ENCODE measurements at regions not wholly inside any gene's neighbourhood (a gene's known extent, or its start where the extent isn't known, plus 50 kb on each side); places are given as distances from the start of the nearest gene placed in this dataset.

GRCh38 chr2:155169317-155169716 is 470.8 kb downstream of the KCNJ3 start:
- CTCF ChIA-PET (ENCODE audit: low intra/inter-chr PET ratio), result interaction anchor here (0.6 kb wide), 1 partner anchor 105 kb away, joined by 3 read pairs; no protein-coding TSS in a partner anchor
- Histone ChIP-seq H3K27ac (ENCODE audit: extremely low read depth, low read depth, low read length) (no peak overlapping the region), H2AFZ (ENCODE audit: low read depth, low read length) (no peak overlapping the region), H3K4me3 (no peak overlapping the region), H4K20me1 (replicated peaks; ENCODE audit: control insufficient read depth, insufficient read depth, low read length) (no peaks in the 10 kb centered on the region), H3K9ac (ENCODE audit: insufficient read depth in 1 of 2, low read depth in 2 of 2, low read length in 2 of 2) (no peak overlapping the region), H3K9me1 (ENCODE audit: control insufficient read depth, insufficient read depth, low read length) (no peaks in the 10 kb centered on the region), H3K27me3 (ENCODE audit: control insufficient read depth in 2 of 2, insufficient read depth in 2 of 2, low read length in 2 of 2) (no peaks in the 10 kb centered on the region), H3K79me2 (ENCODE audit: control insufficient read depth, insufficient read depth, low read length) (no peaks in the 10 kb centered on the region), H3K9me3 (replicated peaks; ENCODE audit: control insufficient read depth, insufficient read depth, low read depth, low read length) (no peaks in the 10 kb centered on the region; the same call in 1 of the 2 replicates), H3K4me2 (ENCODE audit: insufficient read depth, low read length) (no peak overlapping the region), H3K4me1 (replicated peaks in 1 of 2; ENCODE audit: control insufficient read depth in 2 of 2, insufficient read depth in 2 of 2, low read length in 2 of 2) (no peaks in the 10 kb centered on the region), H3K36me3 (ENCODE audit: control insufficient read depth, insufficient read depth, low read length) (no peaks in the 10 kb centered on the region)
- in situ Hi-C loops (cut with MboI) (no loop called here), intact Hi-C loops (cut with micrococcal nuclease) (no loop called here)
- TF ChIP-seq NCOA2 (IDR thresholded peaks at IDR 0.05; ENCODE audit: partially characterized antibody in 2 of 2) (no peak), ZNF436 (CRISPR knock-in tag; IDR thresholded peaks at IDR 0.05) (no peak), ZBTB11 (CRISPR knock-in tag; IDR thresholded peaks at IDR 0.05) (no peak), ZKSCAN3 (CRISPR knock-in tag; IDR thresholded peaks at IDR 0.05) (no peak), RFX7 (CRISPR knock-in tag; IDR thresholded peaks at IDR 0.05) (no peak), GATA2 (CRISPR knock-in tag; IDR thresholded peaks at IDR 0.05) (no peak), OTX1 (CRISPR knock-in tag; IDR thresholded peaks at IDR 0.05) (no peak), E2F6 (IDR thresholded peaks at IDR 0.05; ENCODE audit: borderline replicate concordance in 1 of 2, extremely low read depth in 1 of 2, insufficient read depth in 1 of 2, insufficient read length in 1 of 2, low read depth in 1 of 2, low read length in 1 of 2, poor library complexity in 1 of 2, severe bottlenecking in 1 of 2) (no peak)
- POLR2A ChIA-PET, result no interaction called here
- no peak for ATAC-seq
- 3% methylated on average over 5 of the region's 5 CpGs for WGBS (ENCODE audit: insufficient coverage, low coverage, missing lambda C conversion rate)
- DNase-seq (ENCODE audit: extremely low read depth in 1 of 4, low spot score in 3 of 4), result no peak
- BruUV-seq (replicated peaks), result no TSS peak
- no peak for FAIRE-seq

Measured in K562 (cell line).